T follicular helper cell (primary cell): ENCODE measurements at regions not wholly inside any gene's neighbourhood (a gene's known extent, or its start where the extent isn't known, plus 50 kb on each side); places are given as distances from the start of the nearest gene placed in this dataset.

Experiments
- DNase-seq: peaks from one replicate; pipeline ENCODE4 v3.0.0-alpha.2; 2020; ENCODE audit warnings: low read depth

DNA sequence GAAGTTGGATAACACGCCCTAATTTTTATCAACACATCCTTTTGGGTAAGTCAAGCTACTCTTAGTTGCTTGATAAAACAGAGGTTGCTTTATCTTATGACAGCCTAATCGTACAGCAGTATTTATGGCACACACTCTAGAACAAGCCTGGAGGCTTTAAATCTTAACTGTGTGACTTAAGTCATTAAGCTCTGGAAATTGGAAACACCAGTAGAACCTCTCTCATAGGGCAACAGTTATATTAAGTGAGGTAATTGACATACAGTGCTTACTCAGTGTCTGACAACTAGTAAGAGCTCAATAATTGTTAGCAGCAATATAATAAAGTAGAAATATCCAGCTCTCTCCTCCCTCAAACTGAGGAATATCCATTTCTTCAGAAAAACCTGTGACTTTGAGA lies 808.9 kb upstream of the WWC1 start:
- no peak for DNase-seq

DNA sequence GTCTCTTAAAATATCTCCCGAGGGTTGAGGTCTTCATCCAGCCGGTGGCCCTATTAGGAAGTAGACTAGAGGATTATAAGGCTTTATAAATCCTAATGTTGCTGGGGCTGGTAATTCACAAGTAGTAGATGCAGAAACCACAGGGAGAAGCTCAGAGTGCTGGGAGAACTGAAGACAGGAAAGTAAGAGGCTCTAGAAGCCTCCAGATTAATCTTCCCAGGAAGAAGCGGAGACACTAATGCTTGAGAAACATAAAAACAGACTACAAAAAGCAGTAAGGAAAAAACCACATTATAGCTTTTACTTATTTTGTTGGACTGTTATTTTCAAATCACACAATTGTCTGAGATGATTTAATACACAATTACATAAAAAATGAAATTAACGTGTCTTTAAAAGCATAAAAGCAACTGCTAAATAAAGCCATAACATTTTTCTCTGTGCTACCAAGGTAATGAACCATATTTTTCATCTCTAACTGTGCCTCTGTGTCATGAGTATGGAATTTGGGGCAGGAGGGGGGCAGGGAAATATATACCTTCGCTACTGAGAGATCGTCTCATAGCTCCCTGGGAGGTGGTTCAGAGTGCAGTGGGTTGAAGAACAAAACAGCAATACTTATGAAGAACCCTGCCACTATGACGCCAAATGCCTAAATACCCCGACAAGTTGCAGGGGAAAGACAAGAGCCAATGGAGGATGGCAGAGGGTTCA lies 806.2 kb upstream of the WWC1 start:
- no peak for DNase-seq

DNA sequence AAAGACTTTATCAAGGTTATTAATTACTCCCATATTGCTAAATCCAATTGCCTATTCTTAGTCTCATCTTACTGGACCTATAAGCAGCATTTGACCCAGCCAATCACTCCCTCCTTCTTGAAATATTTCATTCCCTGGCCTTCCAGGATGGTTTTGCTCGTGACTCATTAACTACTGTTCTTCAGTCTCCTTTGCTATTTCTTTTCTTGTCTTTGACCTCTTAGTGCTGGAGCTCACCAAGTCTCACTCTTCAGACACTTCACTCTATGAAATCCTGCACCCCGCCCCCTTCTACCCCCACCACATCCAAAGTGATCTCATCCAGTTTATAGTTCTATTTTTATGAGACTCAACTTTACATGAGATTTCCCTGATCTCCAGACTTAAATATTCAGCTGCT lies 803.1 kb upstream of the WWC1 start:
- DNase-seq: no peak

DNA sequence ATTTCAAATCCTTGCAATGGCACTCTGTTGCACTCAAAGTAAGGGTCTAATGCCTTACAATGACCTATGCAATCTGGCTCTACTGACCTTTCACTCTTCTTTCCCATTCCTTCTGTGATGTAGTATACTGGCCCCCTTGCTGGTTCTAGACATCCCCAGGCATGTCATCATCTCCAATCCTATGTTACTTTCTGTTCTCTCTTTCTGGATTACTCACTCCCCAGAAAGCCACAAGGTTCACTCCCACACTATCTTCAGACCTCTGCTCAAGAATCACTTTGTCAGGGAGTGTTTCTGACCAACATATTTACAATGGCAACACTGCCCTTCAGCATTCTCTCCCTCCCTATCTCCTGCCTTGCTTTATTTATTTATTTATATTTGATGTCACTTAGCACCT lies 802.2 kb upstream of the WWC1 start:
- DNase-seq: no peak

DNA sequence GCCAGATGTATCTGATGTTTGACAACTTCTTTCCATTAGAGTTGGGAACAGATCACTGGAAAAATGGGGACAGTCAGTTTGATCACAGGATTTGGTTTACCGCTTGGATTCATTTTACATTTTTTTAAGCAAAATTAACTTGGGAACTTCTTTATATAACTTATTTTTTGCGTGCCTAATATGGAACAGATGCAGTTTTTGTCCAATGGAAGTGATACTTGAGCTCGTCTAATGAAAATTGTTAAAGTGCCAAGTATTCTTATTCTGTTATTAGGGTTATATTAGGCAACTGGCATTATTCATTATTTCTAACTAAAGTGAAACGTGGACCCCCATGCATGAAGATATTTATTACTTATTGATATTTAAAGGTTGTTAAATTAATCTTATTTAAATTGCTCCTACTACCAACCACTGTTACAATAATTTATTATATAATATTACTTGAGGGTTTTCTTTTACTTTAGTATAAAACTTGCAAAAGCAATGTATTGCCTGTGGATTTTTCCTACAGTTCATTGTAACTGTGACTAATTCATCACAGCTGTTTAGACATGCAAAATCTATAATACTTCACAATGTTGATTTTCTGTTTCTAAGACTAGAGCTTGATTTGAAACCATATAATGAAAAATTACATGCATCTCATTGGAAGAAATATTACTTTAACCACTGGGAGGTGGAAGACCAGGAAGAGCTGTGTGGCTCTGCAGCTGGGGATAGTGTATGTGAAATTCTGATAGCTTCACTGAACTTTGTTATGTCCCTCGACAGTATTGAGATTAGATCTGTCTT lies 787.3 kb upstream of the WWC1 start:
- DNase-seq: no peak

DNA sequence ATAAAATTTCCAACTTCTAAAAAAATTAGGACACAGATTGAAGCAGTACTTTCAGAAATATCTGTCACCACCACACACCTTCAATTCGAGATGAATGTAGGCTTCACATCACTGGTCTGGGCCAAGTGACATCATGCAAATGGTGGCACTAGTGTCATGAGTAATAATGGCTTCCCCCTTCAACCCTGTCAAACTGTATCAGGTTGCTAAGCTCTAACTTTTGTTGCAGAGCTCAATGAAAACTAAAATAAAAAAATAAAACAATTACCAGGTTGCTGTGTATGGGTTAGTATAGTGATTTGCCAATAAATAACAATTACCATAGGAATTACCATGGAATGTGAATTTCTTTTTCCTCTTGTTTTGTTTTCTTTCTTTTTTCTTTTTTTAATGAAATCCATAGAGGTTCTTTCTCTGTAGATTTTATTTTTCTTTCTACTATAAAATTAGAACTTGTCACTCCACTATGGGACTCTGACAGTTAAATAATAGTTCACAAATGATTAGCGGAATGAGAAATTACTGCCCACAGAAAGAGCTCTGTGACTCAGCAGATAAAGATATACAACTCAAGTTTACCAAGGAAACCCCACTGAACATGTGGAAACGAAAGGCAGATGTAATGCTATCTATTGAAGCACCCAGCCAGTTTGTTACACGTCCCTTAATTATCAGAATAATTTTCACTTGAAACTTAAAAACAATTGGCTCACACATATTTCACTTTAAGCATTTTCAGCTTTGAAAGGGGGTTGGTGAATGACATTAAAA lies 783.8 kb upstream of the WWC1 start:
- no peak for DNase-seq

DNA sequence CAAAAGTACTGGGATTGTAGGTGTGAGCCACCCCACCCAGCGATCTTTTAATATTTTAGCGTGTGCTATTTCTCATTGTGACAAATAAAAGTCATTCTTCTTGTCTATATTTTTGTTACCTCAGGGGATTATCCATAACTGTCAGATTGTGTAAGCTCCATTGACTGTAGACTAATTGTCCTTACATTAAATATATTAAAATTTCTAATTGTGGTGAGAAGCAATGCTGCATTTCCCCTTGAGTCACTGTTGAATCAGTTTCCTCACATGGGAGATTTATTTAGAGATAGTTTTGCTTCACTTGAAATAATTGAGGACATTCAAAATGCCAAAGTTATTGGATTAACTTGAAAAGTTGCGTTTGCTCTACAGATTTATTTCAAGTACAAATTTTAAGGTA lies 782.4 kb upstream of the WWC1 start:
- no peak for DNase-seq

DNA sequence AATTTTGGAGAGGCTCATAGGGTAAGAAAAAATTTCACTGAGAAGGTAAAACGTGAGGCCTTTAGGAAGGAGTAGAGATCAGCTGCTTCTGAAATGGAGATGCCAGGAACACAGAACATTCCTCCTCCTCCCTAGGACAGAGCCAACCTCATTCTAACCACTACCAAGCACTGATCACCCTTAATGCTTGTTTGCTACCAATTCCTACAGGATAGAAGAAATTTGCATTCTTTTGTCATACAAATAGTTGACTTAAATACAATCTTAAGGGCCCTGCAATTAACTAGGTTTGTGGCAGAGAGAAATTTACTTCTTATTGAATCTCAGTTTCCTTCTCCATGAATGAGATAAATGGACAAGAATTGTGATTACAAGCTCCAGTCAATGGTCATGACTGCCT lies 780.2 kb upstream of the WWC1 start:
- DNase-seq: no peak

DNA sequence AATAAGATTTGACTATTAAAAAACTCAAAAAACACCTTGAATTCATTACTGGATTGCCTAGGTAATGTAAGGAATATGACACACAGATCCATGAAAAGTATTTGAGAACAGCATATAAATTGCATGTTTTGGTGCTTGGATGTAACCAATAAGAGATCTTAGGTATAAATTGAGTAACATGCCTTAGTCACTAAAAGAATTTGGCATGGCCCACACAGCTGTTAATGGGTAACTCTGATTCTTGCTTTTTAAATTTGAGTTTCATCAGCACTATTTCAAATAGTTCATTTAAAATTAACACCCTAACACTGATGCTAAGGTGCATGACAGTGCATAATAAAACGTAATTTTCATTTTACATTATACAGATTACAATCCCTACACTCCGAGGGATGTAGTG lies 779.3 kb upstream of the WWC1 start:
- DNase-seq: no peak

DNA sequence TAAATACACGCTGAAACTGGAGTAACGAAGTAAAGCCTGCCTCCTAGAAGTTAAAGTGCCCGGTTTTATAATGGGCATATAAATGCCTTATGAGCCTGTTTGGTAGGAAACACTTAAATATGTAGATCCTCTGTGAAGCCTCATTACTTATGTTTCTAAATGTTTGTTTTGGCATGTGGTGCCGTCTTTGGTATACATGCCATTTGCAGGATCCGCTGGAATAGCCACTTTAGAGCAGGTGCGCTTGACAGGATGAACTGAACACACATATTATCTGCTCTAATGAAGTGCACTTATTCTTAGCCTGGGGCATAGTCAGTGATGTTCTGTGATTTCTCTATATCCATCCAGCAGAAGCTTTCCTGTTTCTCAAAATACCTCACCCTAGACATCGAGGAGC lies 778.1 kb upstream of the WWC1 start:
- DNase-seq: no peak

DNA sequence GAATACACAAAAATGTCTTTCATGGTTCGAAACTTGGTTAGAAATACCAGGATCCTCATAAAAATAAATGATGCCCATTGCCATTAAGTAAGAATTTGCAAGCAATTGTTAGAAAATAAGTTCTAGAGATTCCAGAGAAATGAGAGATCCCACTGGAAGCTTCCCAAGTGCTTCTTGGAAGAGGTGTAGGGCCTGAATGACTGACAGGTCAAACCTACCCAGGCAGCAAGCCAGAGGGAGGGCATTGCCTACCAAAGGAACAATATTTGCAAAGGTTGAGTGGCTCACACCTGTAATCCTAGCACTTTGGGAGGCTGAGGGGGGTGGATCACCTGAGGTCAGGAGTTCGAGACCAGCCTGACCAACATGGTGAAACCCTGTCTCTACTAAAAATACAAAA lies 777.0 kb upstream of the WWC1 start:
- no peak for DNase-seq

DNA sequence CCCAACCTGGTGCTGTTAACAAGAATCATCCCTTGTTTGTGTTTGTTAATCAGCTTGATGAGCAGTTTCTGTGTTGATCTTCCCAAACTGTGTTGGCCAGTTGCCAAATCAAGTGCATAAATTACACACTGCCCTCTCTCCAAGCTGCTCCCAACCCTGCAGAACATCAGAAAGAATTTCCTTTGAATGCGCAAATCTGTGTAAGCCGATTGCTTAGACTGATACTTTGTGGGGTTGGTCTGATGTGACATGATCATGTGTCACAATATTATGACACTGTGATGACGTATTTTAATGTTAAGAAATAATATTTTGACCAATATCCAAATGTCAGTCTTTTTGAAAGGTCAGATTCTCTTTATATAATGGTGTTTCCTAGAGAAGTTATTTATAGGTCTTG lies 766.4 kb upstream of the WWC1 start:
- DNase-seq: no peak

DNA sequence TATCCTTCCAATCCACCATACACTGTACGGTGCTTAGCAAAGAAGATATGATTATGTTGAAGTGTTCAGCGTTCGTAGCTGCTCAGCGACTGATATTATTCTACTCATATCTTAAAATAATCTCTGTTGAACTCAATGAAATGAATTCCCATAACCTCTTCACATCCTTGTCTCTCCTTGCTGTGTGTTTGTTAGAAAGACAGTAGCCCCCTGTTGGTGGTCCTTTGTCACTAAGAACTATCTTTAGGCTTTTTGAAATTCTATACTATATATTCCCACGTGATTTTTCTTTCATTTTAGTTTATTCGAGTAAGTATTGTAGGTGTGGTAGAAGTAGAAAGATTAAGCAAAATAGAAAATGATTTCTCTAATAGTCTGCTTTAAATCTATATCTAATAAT lies 762.8 kb upstream of the WWC1 start:
- DNase-seq: no peak

DNA sequence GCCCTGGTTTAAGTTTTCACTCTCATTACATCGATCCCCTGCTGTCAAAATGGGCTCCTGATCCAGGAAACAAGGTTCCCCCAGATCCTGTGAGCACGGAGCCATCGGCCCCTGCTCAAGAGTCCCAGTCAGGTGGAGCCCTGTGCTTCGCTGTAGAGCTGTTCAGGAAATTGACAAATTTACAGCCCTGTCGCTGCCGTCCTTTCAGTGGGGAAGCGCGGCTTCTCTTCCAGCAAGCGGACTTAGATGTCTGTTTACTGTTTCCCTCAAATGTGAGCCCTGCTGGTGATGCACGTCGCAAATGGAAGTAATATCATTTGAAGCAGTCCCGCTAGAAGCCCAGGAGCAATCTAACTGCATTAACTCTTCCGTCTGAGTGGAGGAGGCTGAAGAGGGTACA lies 760.9 kb upstream of the WWC1 start:
- no peak for DNase-seq

DNA sequence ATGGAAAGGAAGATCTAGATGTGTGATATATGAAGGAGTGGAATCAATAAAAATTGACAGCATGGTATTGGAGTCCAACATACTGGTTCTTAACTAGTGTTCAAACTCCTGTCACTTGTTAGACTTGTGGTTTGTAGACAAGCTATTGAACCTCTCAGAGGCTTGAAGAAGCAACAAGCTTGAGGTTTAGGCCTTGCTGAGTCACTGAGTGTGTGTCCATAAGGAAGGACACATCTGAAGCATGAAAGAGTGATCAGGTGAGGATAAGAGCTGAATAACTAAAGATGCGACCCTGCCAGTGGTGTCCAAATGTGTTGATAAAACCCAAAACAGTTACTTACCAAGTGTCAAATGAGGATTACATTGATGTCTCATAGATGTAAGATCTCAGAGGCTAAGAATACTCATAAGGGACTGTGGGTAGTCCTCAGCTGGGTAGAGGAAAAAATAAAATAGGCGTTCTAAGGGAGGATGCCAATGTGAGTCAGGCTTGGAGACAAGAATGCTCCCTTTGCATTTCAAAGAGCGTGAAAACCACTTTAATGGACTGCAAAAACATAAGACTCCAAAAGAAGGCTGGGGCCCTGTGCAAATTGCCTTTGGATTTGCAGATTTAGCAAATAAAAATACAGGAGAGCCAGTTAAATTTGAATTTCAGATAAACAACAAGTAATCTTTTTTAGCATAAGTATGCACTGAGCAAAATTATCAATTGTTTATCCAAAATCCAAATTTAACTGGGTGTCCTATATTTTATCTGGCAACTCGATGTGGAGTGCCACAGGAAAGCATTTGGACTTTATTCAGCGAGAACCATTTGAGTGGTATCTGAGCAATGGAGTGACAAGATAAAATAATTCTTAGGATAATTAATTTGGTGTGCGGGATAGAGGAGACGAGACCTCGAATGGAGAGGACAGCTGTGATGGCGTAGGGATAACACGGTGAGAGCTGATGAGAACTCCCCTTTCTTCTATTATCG lies 757.3 kb upstream of the WWC1 start:
- DNase-seq: no peak

DNA sequence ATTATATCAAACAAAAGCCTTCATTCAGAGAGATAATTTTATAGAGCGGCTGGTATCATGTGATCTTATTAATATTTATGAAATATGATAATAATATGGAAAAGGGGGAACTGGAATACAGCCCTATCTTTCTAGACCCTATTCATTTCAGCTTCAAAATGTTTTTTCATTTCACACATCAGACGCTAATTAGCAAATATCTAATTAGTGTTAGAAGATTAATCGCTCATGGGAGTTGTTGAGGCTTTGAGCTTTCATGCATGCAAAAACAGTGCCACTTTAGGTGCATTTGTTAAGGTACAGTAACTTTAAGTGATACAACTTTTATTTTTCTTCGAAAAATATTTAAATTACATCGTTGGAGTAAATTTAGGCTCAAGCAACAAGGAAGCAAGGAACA lies 751.7 kb upstream of the WWC1 start:
- no peak for DNase-seq

DNA sequence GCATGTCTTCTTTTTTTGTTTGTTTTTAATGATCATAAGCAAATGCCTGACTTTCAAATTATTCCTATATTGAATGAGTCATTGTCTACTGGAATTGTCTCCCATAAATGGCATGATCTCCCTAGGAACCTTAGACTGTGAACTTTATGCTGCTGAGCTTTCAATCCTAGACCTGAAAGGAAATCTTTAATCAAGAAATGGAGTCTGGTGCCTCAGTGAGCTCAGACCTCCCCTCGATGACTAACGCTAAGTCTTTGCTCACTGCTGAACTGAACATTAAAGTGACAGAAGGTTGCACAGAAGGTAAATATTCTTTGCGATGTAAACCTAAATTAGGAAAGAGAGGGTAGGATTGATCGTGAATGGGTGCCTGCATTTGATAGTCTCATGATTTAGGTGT lies 745.2 kb upstream of the WWC1 start:
- DNase-seq: no peak

DNA sequence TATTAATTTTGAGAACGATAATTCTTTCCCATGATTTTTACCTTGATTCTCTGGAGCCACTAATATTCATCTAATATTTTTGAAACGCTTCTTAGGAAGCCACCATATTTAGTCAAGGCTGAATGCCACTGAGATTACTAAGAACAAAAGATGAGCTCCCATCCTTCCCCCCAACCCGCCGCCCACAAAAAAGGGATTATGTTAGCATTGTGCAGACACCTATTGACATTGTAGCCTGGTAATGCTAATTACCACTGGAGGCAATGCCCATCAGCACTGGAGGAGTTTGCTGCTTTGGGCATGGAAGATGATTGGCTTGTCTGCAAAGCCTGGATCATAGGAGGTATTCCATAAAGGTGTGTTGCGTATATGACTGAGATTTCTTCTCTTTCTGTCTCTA lies 739.1 kb upstream of the WWC1 start:
- DNase-seq: no peak

DNA sequence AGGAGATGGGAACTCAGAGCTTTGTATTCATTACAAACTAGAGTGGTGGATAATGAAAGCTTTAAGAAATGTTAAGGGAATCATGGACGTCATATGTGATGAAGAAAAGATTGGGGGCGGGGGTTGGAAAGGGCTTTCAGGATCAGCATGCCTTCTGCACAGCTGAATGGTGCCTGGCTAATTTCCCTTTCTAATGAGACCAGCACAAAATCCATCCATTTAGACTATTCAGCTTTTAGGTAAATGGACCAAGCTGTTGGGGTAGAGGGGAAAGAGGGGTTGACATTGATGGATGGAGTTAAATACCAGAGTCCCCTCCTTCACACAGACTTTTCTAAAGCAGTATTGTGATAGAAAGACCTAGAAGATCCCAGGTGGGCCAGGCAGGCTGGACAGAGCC lies 737.9 kb upstream of the WWC1 start:
- DNase-seq: no peak

DNA sequence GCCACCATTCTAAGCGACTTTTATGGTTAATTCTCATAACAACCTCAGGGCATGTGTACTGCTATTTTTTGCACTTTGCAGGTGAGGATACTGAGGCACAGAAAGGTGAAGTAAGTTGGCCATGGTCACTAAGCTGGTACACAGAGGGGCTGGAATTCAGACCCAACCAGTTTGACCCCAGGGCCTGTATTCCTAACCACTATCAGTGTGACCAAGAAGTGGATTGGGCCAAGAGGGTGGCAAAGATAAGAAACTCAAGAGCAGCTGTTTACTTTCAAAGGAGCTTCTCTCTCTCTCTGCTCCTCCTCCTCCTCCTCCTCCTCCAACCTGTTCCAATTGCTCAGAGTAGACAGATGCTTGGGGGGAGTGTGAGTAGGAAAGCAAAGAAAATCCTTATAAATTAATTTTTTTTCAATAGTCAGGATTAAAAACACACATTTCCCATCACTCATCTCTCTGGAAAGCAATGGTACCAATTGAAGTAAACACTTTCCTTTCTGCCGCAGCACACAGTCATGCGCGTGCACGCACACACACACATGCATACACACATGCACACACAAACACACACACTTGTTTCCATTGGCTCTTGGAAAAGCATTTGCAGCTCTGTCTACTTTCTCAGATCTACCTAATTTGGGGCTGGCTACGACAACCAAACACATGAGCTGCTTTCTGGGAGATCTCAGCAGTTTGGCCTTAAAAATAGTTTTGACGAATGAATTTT lies 736.7 kb upstream of the WWC1 start:
- DNase-seq: no peak

DNA sequence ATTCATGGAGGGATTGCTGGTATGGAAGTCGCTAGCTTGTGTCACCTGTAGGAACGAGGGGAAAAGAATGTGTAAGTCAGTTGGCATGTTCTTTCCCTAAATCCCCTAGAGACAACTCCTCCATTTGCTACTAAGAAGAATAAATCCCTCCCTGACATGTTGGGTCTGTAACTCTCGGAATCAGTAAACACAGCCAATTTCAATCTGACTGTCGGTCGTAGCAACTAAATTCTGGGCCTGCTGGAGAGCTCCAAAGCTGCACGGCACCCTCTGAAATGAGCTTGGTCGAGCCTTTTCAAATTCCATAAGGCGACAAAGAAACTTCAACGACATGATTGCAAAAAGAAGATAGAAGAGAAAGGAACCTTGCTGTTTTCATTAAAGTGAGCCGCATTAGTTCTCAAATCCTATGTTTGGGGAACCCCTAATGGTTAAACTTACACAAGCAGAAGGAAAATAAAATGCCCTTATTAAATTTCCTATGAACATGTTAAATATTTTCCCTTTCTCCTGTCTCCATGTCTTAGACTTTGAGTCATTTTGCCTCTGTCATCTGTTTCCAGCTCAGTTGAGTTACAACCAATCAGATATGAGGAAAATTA lies 735.8 kb upstream of the WWC1 start:
- DNase-seq: no peak
